ENCODE measurements at regions not wholly inside any gene's neighbourhood (a gene's known extent, or its start where the extent isn't known, plus 50 kb on each side); places are given as distances from the start of the nearest gene placed in this dataset.

GRCh38 chr7:106521541-106521940, 139.4 kb downstream of the CCDC71L start:
- Histone ChIP-seq H3K4me3 (no peak overlapping the region), H3K27ac (no peak overlapping the region), H3K9me3 (no peaks in the 10 kb centered on the region), H3K27me3 (no peaks in the 10 kb centered on the region), H3K4me1 (no peaks in the 10 kb centered on the region), H3K36me3 (no peaks in the 10 kb centered on the region)
- TF ChIP-seq CTCF (IDR thresholded peaks at IDR 0.05): no peak
- no peak for TF ChIP-seq POLR2AphosphoS5 (IDR thresholded peaks at IDR 0.05)
- TF ChIP-seq POLR2A (IDR thresholded peaks at IDR 0.05): no peak
- TF ChIP-seq EP300 (IDR thresholded peaks at IDR 0.05): no peak
- WGBS, 2 donors (ENCODE audit: low coverage in 1 of 2): 57% methylated on average over 1 to 2 of the region's 2 CpGs
- ATAC-seq: no peak

GRCh38 chr7:106520962-106521514, 139.9 kb downstream of the CCDC71L start:
- no peaks in the 10 kb centered on the region for H3K36me3 ChIP-seq
- 73 to 87% methylated on average over 4 of the region's 4 CpGs for WGBS, 2 donors (ENCODE audit: low coverage in 1 of 2)
- ATAC-seq: no peak
- no peak for TF ChIP-seq POLR2AphosphoS5 (IDR thresholded peaks at IDR 0.05)
- no peak for TF ChIP-seq POLR2A (IDR thresholded peaks at IDR 0.05)
- no peak for TF ChIP-seq CTCF (IDR thresholded peaks at IDR 0.05)
- TF ChIP-seq EP300 (IDR thresholded peaks at IDR 0.05): no peak
- H3K27ac ChIP-seq: no peak overlapping the region
- H3K4me1 ChIP-seq: no peaks in the 10 kb centered on the region
- H3K9me3 ChIP-seq: no peaks in the 10 kb centered on the region
- no peak overlapping the region for H3K4me3 ChIP-seq
- H3K27me3 ChIP-seq: no peaks in the 10 kb centered on the region

GRCh38 chr7:106518967-106519366, 142.0 kb downstream of the CCDC71L start:
- WGBS, 2 donors (ENCODE audit: low coverage in 1 of 2): 67 to 70% methylated on average over 6 of the region's 6 CpGs
- Histone ChIP-seq H3K36me3 (no peaks in the 10 kb centered on the region), H3K27me3 (no peaks in the 10 kb centered on the region), H3K27ac (no peak overlapping the region), H3K4me3 (no peak overlapping the region), H3K4me1 (no peaks in the 10 kb centered on the region), H3K9me3 (no peaks in the 10 kb centered on the region)
- no peak for ATAC-seq
- TF ChIP-seq EP300 (IDR thresholded peaks at IDR 0.05) (no peak), CTCF (IDR thresholded peaks at IDR 0.05) (no peak), POLR2AphosphoS5 (IDR thresholded peaks at IDR 0.05) (no peak), POLR2A (IDR thresholded peaks at IDR 0.05) (no peak)

- no peaks in the 10 kb centered on the region for H3K36me3 ChIP-seq
- no peak for ATAC-seq
- H3K27me3 ChIP-seq: no peaks in the 10 kb centered on the region
- no peak overlapping the region for H3K27ac ChIP-seq
- H3K4me1 ChIP-seq: no peaks in the 10 kb centered on the region
- TF ChIP-seq CTCF (IDR thresholded peaks at IDR 0.05) (no peak), EP300 (IDR thresholded peaks at IDR 0.05) (no peak), POLR2A (IDR thresholded peaks at IDR 0.05) (no peak), POLR2AphosphoS5 (IDR thresholded peaks at IDR 0.05) (no peak)
- no peaks in the 10 kb centered on the region for H3K9me3 ChIP-seq
- no peak overlapping the region for H3K4me3 ChIP-seq
Measured at GRCh38 chr7:106518239-106518638, 142.7 kb downstream of the CCDC71L start.

GRCh38 chr7:106517508-106517907, 143.4 kb downstream of the CCDC71L start:
- no peaks in the 10 kb centered on the region for H3K27me3 ChIP-seq
- ATAC-seq: no peak
- H3K4me3 ChIP-seq: no peak overlapping the region
- H3K27ac ChIP-seq: no peak overlapping the region
- TF ChIP-seq CTCF (IDR thresholded peaks at IDR 0.05) (no peak), POLR2AphosphoS5 (IDR thresholded peaks at IDR 0.05) (no peak), POLR2A (IDR thresholded peaks at IDR 0.05) (no peak), EP300 (IDR thresholded peaks at IDR 0.05) (no peak)
- no peaks in the 10 kb centered on the region for H3K36me3 ChIP-seq
- H3K9me3 ChIP-seq: no peaks in the 10 kb centered on the region
- 80 to 100% methylated on average over 2 to 4 of the region's 4 CpGs for WGBS, 2 donors (ENCODE audit: low coverage in 1 of 2)
- H3K4me1 ChIP-seq: no peaks in the 10 kb centered on the region
